ENCODE measurements at regions not wholly inside any gene's neighbourhood (a gene's known extent, or its start where the extent isn't known, plus 50 kb on each side); places are given as distances from the start of the nearest gene placed in this dataset.

DNA sequence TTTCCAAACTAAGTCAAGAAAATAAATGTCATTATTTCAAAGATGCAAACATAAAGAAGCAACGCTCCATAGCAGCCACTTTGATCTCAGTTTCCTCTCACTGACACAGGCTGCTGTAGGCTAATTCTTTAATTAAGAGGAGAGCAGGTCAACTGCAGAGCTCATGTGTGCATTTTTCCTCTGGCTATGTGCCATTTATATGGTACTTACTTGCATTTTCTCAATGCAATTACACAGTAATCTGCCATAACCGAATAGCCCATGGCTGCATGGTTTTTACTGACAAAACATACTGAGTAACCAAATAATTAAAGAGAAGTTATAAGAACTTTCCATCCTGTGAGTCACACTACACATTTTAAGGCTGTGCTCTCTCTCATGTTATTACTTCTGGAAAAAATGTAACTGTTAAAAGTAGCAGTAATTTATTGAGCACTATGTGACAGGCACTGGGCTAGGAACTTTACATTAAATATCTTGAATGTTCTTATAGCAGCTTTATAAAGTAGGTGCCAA, 122.0 kb downstream of the ELAPOR2 start:
- Histone ChIP-seq H3K4me1 (peaks cover 0 to 9% (median 3%) of the 10 kb centered on the region in 9 donors), H3K27ac (no peak overlapping the region), H3K27me3 (no peaks in the 10 kb centered on the region), H3K4me3 (no peak overlapping the region), H3K36me3 (peaks cover 0 to 21% (median 0%) of the 10 kb centered on the region in 9 donors), H3K9me3 (no peaks in the 10 kb centered on the region)
- no peak for DNase-seq
- no peak for ATAC-seq
- WGBS, 2 donors: 85 to 98% methylated on average over 2 of the region's 2 CpGs
- intact Hi-C loops (cut with DNase I): loop anchor here in 7 of 10 donors (5.0 to 10.0 kb wide), 5 partner anchors 117 to 300 kb away; partner anchors contain the start of gene ELAPOR2 (in 3 of the 7)
- TF ChIP-seq, protein P1, sequence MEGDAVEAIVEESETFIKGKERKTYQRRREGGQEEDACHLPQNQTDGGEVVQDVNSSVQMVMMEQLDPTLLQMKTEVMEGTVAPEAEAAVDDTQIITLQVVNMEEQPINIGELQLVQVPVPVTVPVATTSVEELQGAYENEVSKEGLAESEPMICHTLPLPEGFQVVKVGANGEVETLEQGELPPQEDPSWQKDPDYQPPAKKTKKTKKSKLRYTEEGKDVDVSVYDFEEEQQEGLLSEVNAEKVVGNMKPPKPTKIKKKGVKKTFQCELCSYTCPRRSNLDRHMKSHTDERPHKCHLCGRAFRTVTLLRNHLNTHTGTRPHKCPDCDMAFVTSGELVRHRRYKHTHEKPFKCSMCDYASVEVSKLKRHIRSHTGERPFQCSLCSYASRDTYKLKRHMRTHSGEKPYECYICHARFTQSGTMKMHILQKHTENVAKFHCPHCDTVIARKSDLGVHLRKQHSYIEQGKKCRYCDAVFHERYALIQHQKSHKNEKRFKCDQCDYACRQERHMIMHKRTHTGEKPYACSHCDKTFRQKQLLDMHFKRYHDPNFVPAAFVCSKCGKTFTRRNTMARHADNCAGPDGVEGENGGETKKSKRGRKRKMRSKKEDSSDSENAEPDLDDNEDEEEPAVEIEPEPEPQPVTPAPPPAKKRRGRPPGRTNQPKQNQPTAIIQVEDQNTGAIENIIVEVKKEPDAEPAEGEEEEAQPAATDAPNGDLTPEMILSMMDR (IDR thresholded peaks at IDR 0.05): no peak

DNA sequence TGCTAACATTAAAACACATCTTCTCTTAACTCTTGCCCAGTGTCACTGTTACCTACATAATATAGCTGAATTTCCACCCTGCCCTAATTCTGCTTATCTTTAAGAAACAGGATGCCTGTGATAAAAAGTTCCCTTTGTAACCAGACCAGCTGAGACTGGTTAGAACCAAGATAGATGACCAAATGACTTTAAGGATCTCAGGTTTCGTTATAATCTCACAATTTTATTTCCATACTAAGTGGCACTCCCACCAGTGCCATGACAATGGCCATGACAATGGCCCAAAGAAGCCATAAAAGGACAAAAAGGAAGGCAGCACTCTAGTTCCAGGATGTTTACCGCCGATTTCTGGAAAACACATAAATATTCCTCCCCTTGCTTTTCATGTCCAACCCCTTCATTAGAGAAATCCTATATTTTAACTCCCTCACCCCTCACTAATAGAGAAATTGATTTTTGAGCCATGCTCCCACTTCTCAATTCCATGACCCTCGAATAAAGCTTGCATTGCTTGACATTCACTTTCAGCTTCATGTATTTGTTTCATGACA, 126.1 kb downstream of the ELAPOR2 start:
- Histone ChIP-seq H3K4me3 (no peak overlapping the region), H3K36me3 (peaks cover 0 to 20% (median 0%) of the 10 kb centered on the region in 9 donors), H3K27me3 (no peaks in the 10 kb centered on the region), H3K9me3 (no peaks in the 10 kb centered on the region), H3K27ac (peak overlapping the region in 1 of 10 donors; percentile 38), H3K4me1 (peaks cover 0 to 17% (median 9%) of the 10 kb centered on the region in 9 donors)
- DNase-seq (no peak), ATAC-seq (no peak)
- TF ChIP-seq, protein P1 (IDR thresholded peaks at IDR 0.05): no peak
- intact Hi-C loops (cut with DNase I): loop anchor here in 4 of 10 donors (2.0 to 10.0 kb wide), 5 partner anchors 121 to 301 kb away; partner anchors contain the start of genes DMTF1 (in 2 of the 4) and ELAPOR2 (in 2 of the 4)
- WGBS, 2 donors: 75 to 87% methylated on average over 4 of the region's 4 CpGs

DNA sequence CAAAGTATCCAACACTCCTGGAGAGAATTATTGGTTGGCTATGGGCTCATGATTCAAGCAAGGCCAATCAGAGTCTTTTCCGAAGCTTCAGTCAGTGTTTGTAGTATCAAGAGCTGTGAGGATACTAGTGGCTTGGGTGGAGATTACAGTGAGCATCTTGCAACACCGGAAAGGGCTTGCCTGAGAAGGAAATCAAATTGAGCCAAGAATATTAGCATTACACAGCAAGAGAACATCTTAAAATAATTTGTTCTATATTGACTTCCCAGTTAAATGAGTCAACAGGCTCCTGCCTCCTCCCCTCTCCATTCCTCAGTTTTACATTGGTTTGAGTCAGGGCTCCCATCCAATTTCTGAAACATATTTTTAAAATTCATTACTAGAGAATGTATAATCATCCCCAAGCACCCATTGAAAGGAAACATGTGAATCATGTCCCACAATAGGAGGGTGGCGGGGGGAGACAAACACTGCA, 127.4 kb downstream of the ELAPOR2 start:
- ATAC-seq: peak; percentile 71 to 98 (median 92)
- peaks cover 0 to 11% (median 0%) of the 10 kb centered on the region in 9 donors for H3K36me3 ChIP-seq
- no peak for DNase-seq
- H3K4me1 ChIP-seq: peaks cover 0 to 17% (median 9%) of the 10 kb centered on the region in 9 donors
- intact Hi-C loops (cut with DNase I): loop anchor here in 4 of 10 donors (2.0 to 10.0 kb wide), 5 partner anchors 123 to 303 kb away; partner anchors contain the start of genes DMTF1 (in 2 of the 4) and ELAPOR2 (in 2 of the 4)
- H3K9me3 ChIP-seq: no peaks in the 10 kb centered on the region
- TF ChIP-seq, protein P1 (IDR thresholded peaks at IDR 0.05): no peak
- 51 to 61% methylated on average over 3 of the region's 3 CpGs for WGBS, 2 donors
- no peak overlapping the region for H3K4me3 ChIP-seq
- peak overlapping the region in 9 of 10 donors; percentile 1 to 82 (median 59) for H3K27ac ChIP-seq
- no peaks in the 10 kb centered on the region for H3K27me3 ChIP-seq

DNA sequence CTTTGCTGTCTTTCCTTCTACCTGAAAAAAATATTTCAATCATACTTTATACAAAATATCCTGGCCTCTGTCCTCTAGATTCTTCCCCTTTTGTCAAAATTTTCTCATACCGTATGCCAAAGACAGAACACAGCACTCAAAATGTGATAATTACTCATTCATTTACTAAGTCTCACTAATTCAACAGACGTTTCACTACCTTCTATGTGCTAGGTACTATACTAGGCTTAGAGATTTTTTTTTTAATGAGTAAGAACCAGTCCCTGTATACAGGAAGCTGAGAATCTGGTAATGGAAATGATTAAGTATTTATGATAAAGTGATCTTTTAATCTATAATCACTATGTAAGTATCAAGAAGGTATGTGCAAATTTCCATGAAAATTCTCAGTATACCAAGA, 128.0 kb downstream of the ELAPOR2 start:
- H3K27me3 ChIP-seq: no peaks in the 10 kb centered on the region
- intact Hi-C loops (cut with DNase I): loop anchor here in 4 of 10 donors (5.0 to 10.0 kb wide), 4 partner anchors 123 to 303 kb away; partner anchors contain the start of genes ELAPOR2 (in 2 of the 4) and DMTF1 (in 1 of the 4)
- peak overlapping the region in 5 of 10 donors; percentile 17 to 66 (median 27) for H3K27ac ChIP-seq
- DNase-seq (no peak), ATAC-seq (no peak)
- TF ChIP-seq, protein P1 (IDR thresholded peaks at IDR 0.05): no peak
- no peak overlapping the region for H3K4me3 ChIP-seq
- no peaks in the 10 kb centered on the region for H3K9me3 ChIP-seq
- 89 to 92% methylated on average over 2 of the region's 2 CpGs for WGBS, 2 donors
- peaks cover 0 to 5% (median 0%) of the 10 kb centered on the region in 9 donors for H3K36me3 ChIP-seq
- peaks cover 0 to 17% (median 9%) of the 10 kb centered on the region in 9 donors for H3K4me1 ChIP-seq

All from heart right ventricle (tissue), 16 donors.